ENCODE measurements at regions not wholly inside any gene's neighbourhood (a gene's known extent, or its start where the extent isn't known, plus 50 kb on each side); places are given as distances from the start of the nearest gene placed in this dataset.

- no peaks in the 10 kb centered on the region for H3K36me3 ChIP-seq
- intact Hi-C loops (cut with DNase I; ENCODE audit: low total_unique reads): no loop called here
- no peak overlapping the region for H3K27ac ChIP-seq
- no peaks in the 10 kb centered on the region for H3K4me1 ChIP-seq
- no peaks in the 10 kb centered on the region for H3K9me3 ChIP-seq
- H3K4me3 ChIP-seq: no peak overlapping the region
- no peak for DNase-seq
- no peaks in the 10 kb centered on the region for H3K27me3 ChIP-seq
- TF ChIP-seq POLR2A (IDR thresholded peaks at IDR 0.05) (no peak), CTCF (IDR thresholded peaks at IDR 0.05) (no peak)
Measured at GRCh38 chr14:65192686-65193085, 90.4 kb upstream of the MAX start.

- H3K36me3 ChIP-seq: no peaks in the 10 kb centered on the region
- no peak for DNase-seq
- no peaks in the 10 kb centered on the region for H3K27me3 ChIP-seq
- no peaks in the 10 kb centered on the region for H3K9me3 ChIP-seq
- H3K4me3 ChIP-seq: no peak overlapping the region
- TF ChIP-seq CTCF (IDR thresholded peaks at IDR 0.05) (no peak), POLR2A (IDR thresholded peaks at IDR 0.05) (no peak)
- H3K4me1 ChIP-seq: no peaks in the 10 kb centered on the region
- intact Hi-C loops (cut with DNase I; ENCODE audit: low total_unique reads): no loop called here
- H3K27ac ChIP-seq: no peak overlapping the region
Measured at GRCh38 chr14:65193916-65194590, 91.7 kb upstream of the MAX start.

GRCh38 chr14:65195042-65195719, 92.9 kb upstream of the MAX start:
- Histone ChIP-seq H3K27me3 (no peaks in the 10 kb centered on the region), H3K4me1 (no peaks in the 10 kb centered on the region), H3K4me3 (no peak overlapping the region), H3K27ac (no peak overlapping the region), H3K9me3 (no peaks in the 10 kb centered on the region), H3K36me3 (no peaks in the 10 kb centered on the region)
- TF ChIP-seq POLR2A (IDR thresholded peaks at IDR 0.05): no peak
- no peak for TF ChIP-seq CTCF (IDR thresholded peaks at IDR 0.05)
- DNase-seq: no peak
- intact Hi-C loops (cut with DNase I; ENCODE audit: low total_unique reads): no loop called here

GRCh38 chr14:65198346-65198745, 96.0 kb upstream of the MAX start:
- intact Hi-C loops (cut with DNase I; ENCODE audit: low total_unique reads): no loop called here
- Histone ChIP-seq H3K27me3 (no peaks in the 10 kb centered on the region), H3K27ac (no peak overlapping the region), H3K4me1 (no peaks in the 10 kb centered on the region), H3K4me3 (no peak overlapping the region), H3K36me3 (no peaks in the 10 kb centered on the region), H3K9me3 (no peaks in the 10 kb centered on the region)
- no peak for DNase-seq
- TF ChIP-seq POLR2A (IDR thresholded peaks at IDR 0.05): no peak
- no peak for TF ChIP-seq CTCF (IDR thresholded peaks at IDR 0.05)

GRCh38 chr14:65200454-65200853, 98.1 kb upstream of the MAX start:
- Histone ChIP-seq H3K4me1 (no peaks in the 10 kb centered on the region), H3K36me3 (no peaks in the 10 kb centered on the region), H3K27ac (no peak overlapping the region), H3K27me3 (no peaks in the 10 kb centered on the region), H3K4me3 (no peak overlapping the region), H3K9me3 (no peaks in the 10 kb centered on the region)
- TF ChIP-seq POLR2A (IDR thresholded peaks at IDR 0.05) (no peak), CTCF (IDR thresholded peaks at IDR 0.05) (no peak)
- no peak for DNase-seq
- intact Hi-C loops (cut with DNase I; ENCODE audit: low total_unique reads): no loop called here
